ENCODE measurements at regions not wholly inside any gene's neighbourhood (a gene's known extent, or its start where the extent isn't known, plus 50 kb on each side); places are given as distances from the start of the nearest gene placed in this dataset.
A peak's percentile ranks its signal among the peaks of the same experiment; 100 is the strongest.

GRCh38 chr2:176821350-176821749 lies 391.2 kb upstream of the HNRNPA3 start:
- H3K36me3 Mint-ChIP-seq: no peaks in the 10 kb centered on the region
- H3K4me3 Mint-ChIP-seq: no peak overlapping the region
- no peak overlapping the region for H3K27ac Mint-ChIP-seq
- peaks cover 22% of the 10 kb centered on the region for H3K27me3 Mint-ChIP-seq
- no peak for DNase-seq (ENCODE audit: extremely low spot score, unreplicated experiment)
- no peaks in the 10 kb centered on the region for H3K9me3 Mint-ChIP-seq
- peaks cover 18% of the 10 kb centered on the region for H3K4me1 Mint-ChIP-seq (ENCODE audit: unreplicated experiment)
- TF ChIP-seq, protein P1, sequence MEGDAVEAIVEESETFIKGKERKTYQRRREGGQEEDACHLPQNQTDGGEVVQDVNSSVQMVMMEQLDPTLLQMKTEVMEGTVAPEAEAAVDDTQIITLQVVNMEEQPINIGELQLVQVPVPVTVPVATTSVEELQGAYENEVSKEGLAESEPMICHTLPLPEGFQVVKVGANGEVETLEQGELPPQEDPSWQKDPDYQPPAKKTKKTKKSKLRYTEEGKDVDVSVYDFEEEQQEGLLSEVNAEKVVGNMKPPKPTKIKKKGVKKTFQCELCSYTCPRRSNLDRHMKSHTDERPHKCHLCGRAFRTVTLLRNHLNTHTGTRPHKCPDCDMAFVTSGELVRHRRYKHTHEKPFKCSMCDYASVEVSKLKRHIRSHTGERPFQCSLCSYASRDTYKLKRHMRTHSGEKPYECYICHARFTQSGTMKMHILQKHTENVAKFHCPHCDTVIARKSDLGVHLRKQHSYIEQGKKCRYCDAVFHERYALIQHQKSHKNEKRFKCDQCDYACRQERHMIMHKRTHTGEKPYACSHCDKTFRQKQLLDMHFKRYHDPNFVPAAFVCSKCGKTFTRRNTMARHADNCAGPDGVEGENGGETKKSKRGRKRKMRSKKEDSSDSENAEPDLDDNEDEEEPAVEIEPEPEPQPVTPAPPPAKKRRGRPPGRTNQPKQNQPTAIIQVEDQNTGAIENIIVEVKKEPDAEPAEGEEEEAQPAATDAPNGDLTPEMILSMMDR (conservative IDR thresholded peaks at IDR 0.05): peak; percentile 32

GRCh38 chr2:176822060-176822459 lies 390.5 kb upstream of the HNRNPA3 start:
- Mint-ChIP-seq H3K4me1 (ENCODE audit: unreplicated experiment) (peaks cover 16% of the 10 kb centered on the region), H3K9me3 (no peaks in the 10 kb centered on the region), H3K36me3 (no peaks in the 10 kb centered on the region), H3K27ac (no peak overlapping the region), H3K27me3 (peaks cover 22% of the 10 kb centered on the region), H3K4me3 (no peak overlapping the region)
- TF ChIP-seq, protein P1 (conservative IDR thresholded peaks at IDR 0.05): no peak
- no peak for DNase-seq (ENCODE audit: extremely low spot score, unreplicated experiment)

DNA sequence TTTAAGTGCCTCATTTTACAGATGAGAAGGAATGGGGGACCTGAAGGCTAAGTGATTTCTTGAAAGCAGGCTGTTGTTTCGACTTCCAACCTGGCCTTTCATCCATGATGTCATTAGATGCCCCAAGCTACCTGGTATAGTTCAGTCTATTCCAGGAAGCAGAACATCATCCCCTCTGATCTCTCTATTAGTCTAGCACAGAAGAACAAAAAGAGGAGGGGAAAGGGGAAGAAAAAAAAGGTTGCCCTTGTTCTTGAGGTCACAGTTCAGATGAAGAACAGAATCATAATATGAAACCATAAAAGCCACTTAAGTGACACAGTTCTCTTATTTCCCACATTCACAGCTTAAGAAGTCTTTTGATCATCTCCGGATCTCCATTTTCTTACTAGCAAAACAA lies 386.2 kb upstream of the HNRNPA3 start:
- H3K36me3 Mint-ChIP-seq: no peaks in the 10 kb centered on the region
- no peaks in the 10 kb centered on the region for H3K9me3 Mint-ChIP-seq
- H3K27ac Mint-ChIP-seq: no peak overlapping the region
- TF ChIP-seq, protein P1 (conservative IDR thresholded peaks at IDR 0.05): no peak
- peaks cover 30% of the 10 kb centered on the region for H3K27me3 Mint-ChIP-seq
- no peak for DNase-seq (ENCODE audit: extremely low spot score, unreplicated experiment)
- no peak overlapping the region for H3K4me3 Mint-ChIP-seq
- H3K4me1 Mint-ChIP-seq (ENCODE audit: unreplicated experiment): peaks cover 12% of the 10 kb centered on the region

- Mint-ChIP-seq H3K4me3 (no peak overlapping the region), H3K27me3 (peaks cover 28% of the 10 kb centered on the region), H3K36me3 (no peaks in the 10 kb centered on the region), H3K27ac (no peak overlapping the region), H3K4me1 (ENCODE audit: unreplicated experiment) (peaks cover 16% of the 10 kb centered on the region), H3K9me3 (no peaks in the 10 kb centered on the region)
- TF ChIP-seq, protein P1 (conservative IDR thresholded peaks at IDR 0.05): no peak
- no peak for DNase-seq (ENCODE audit: extremely low spot score, unreplicated experiment)
These were observed 385.5 kb upstream of the HNRNPA3 start for GRCh38 chr2:176826984-176827668.

- Mint-ChIP-seq H3K4me1 (ENCODE audit: unreplicated experiment) (peaks cover 16% of the 10 kb centered on the region), H3K9me3 (no peaks in the 10 kb centered on the region), H3K36me3 (no peaks in the 10 kb centered on the region), H3K27me3 (peaks cover 20% of the 10 kb centered on the region), H3K4me3 (no peak overlapping the region), H3K27ac (peak overlapping the region; percentile 8)
- DNase-seq (ENCODE audit: extremely low spot score, unreplicated experiment): no peak
- TF ChIP-seq, protein P1 (conservative IDR thresholded peaks at IDR 0.05): no peak
These were observed 382.2 kb upstream of the HNRNPA3 start for GRCh38 chr2:176830362-176830761.

Measured in type B pancreatic cell (in vitro differentiated cells).